ENCODE measurements at regions not wholly inside any gene's neighbourhood (a gene's known extent, or its start where the extent isn't known, plus 50 kb on each side); places are given as distances from the start of the nearest gene placed in this dataset.

GRCh38 chr18:24672165-24672941, 211.9 kb downstream of the HRH4 start:
- intact Hi-C loops (cut with micrococcal nuclease) = no loop called here

GRCh38 chr18:24674200-24674599, 213.8 kb downstream of the HRH4 start:
- intact Hi-C loops (cut with micrococcal nuclease) = loop anchor here (2.0 kb wide), 1 partner anchor 13 kb away; no protein-coding TSS in a partner anchor

- intact Hi-C loops (cut with micrococcal nuclease) = loop anchor here (2.0 kb wide), 1 partner anchor 14 kb away; no protein-coding TSS in a partner anchor
Measured at GRCh38 chr18:24674605-24675004, 214.2 kb downstream of the HRH4 start.

- intact Hi-C loops (cut with micrococcal nuclease) = no loop called here
Measured at GRCh38 chr18:24677011-24677410, 216.6 kb downstream of the HRH4 start.

- intact Hi-C loops (cut with micrococcal nuclease) = no loop called here
Measured at GRCh38 chr18:24678107-24678506, 217.7 kb downstream of the HRH4 start.

GRCh38 chr18:24678626-24679025, 218.2 kb downstream of the HRH4 start:
- intact Hi-C loops (cut with micrococcal nuclease) = no loop called here

- intact Hi-C loops (cut with micrococcal nuclease) = no loop called here
Measured at GRCh38 chr18:24679062-24679461, 218.6 kb downstream of the HRH4 start.

GRCh38 chr18:24683925-24684324, 223.5 kb downstream of the HRH4 start:
- intact Hi-C loops (cut with micrococcal nuclease) = no loop called here

GRCh38 chr18:24685254-24685959, 225.0 kb downstream of the HRH4 start:
- intact Hi-C loops (cut with micrococcal nuclease) = no loop called here

GRCh38 chr18:24695168-24695567, 234.7 kb downstream of the HRH4 start:
- intact Hi-C loops (cut with micrococcal nuclease) = no loop called here

- intact Hi-C loops (cut with micrococcal nuclease) = no loop called here
Measured at GRCh38 chr18:24702001-24702515, 241.6 kb downstream of the HRH4 start.

- intact Hi-C loops (cut with micrococcal nuclease) = no loop called here
Measured at GRCh38 chr18:24703316-24703715, 242.9 kb downstream of the HRH4 start.

GRCh38 chr18:24704946-24705630, 244.7 kb downstream of the HRH4 start:
- intact Hi-C loops (cut with micrococcal nuclease) = no loop called here

GRCh38 chr18:24710474-24710873, 250.0 kb downstream of the HRH4 start:
- intact Hi-C loops (cut with micrococcal nuclease) = no loop called here

GRCh38 chr18:24719791-24720190, 259.4 kb downstream of the HRH4 start:
- intact Hi-C loops (cut with micrococcal nuclease) = loop anchor here (10.0 kb wide), 1 partner anchor 205 kb away; no protein-coding TSS in a partner anchor

- intact Hi-C loops (cut with micrococcal nuclease) = loop anchor here (10.0 kb wide), 1 partner anchor 207 kb away; no protein-coding TSS in a partner anchor
Measured at GRCh38 chr18:24721388-24721787, 261.0 kb downstream of the HRH4 start.

GRCh38 chr18:24725644-24726415, 265.4 kb downstream of the HRH4 start:
- intact Hi-C loops (cut with micrococcal nuclease) = loop anchor here (1.0 to 10.0 kb wide), 3 partner anchors 126 to 367 kb away; no protein-coding TSS in a partner anchor

GRCh38 chr18:24726727-24727492, 266.5 kb downstream of the HRH4 start:
- intact Hi-C loops (cut with micrococcal nuclease) = loop anchor here (1.0 to 10.0 kb wide), 3 partner anchors 127 to 368 kb away; no protein-coding TSS in a partner anchor

- intact Hi-C loops (cut with micrococcal nuclease) = loop anchor here (10.0 kb wide), 1 partner anchor 213 kb away; no protein-coding TSS in a partner anchor
Measured at GRCh38 chr18:24727685-24728084, 267.2 kb downstream of the HRH4 start.

GRCh38 chr18:24731158-24731557, 270.7 kb downstream of the HRH4 start:
- intact Hi-C loops (cut with micrococcal nuclease) = no loop called here
